ENCODE measurements at regions not wholly inside any gene's neighbourhood (a gene's known extent, or its start where the extent isn't known, plus 50 kb on each side); places are given as distances from the start of the nearest gene placed in this dataset.
"Not testable (repeated sequence)": the region's sequence is repeated elsewhere in the genome, so short reads cannot be mapped to it uniquely, and the experiment has no call there.

- H3K9me3 ChIP-seq = no peaks in the 10 kb centered on the region
- no peaks in the 10 kb centered on the region for H3K4me1 ChIP-seq
- no peaks in the 10 kb centered on the region for H3K27me3 ChIP-seq
- DNase-seq (no peak), FAIRE-seq (no peak), ATAC-seq (no peak)
- no peak overlapping the region for H3K4me3 ChIP-seq
- WGBS, 2 donors = 75 to 81% methylated on average over 8 of the region's 8 CpGs
- intact Hi-C loops (cut with DNase I) = no loop called here
- H3K27ac ChIP-seq = no peak overlapping the region
- no peaks in the 10 kb centered on the region for H3K36me3 ChIP-seq
- no peak for TF ChIP-seq CTCF (IDR thresholded peaks at IDR 0.05)
Measured at GRCh38 chr2:230619491-230619890, 93.2 kb upstream of the CAB39 start.

GRCh38 chr2:230625220-230625619, 87.4 kb upstream of the CAB39 start:
- DNase-seq; intact Hi-C loops (cut with DNase I); H3K9me3 ChIP-seq; FAIRE-seq; ATAC-seq; H3K27me3 ChIP-seq; H3K27ac ChIP-seq; H3K4me3 ChIP-seq; H3K36me3 ChIP-seq; H3K4me1 ChIP-seq: not testable (repeated sequence)
- 63 to 77% methylated on average over 4 of the region's 4 CpGs for WGBS, 2 donors

GRCh38 chr2:230627091-230627490, 85.6 kb upstream of the CAB39 start:
- H3K4me1 ChIP-seq; H3K36me3 ChIP-seq; H3K27ac ChIP-seq; ATAC-seq; FAIRE-seq; H3K4me3 ChIP-seq; H3K27me3 ChIP-seq; DNase-seq; H3K9me3 ChIP-seq; intact Hi-C loops (cut with DNase I): not testable (repeated sequence)
- 90 to 94% methylated on average over 4 of the region's 4 CpGs for WGBS, 2 donors

DNA sequence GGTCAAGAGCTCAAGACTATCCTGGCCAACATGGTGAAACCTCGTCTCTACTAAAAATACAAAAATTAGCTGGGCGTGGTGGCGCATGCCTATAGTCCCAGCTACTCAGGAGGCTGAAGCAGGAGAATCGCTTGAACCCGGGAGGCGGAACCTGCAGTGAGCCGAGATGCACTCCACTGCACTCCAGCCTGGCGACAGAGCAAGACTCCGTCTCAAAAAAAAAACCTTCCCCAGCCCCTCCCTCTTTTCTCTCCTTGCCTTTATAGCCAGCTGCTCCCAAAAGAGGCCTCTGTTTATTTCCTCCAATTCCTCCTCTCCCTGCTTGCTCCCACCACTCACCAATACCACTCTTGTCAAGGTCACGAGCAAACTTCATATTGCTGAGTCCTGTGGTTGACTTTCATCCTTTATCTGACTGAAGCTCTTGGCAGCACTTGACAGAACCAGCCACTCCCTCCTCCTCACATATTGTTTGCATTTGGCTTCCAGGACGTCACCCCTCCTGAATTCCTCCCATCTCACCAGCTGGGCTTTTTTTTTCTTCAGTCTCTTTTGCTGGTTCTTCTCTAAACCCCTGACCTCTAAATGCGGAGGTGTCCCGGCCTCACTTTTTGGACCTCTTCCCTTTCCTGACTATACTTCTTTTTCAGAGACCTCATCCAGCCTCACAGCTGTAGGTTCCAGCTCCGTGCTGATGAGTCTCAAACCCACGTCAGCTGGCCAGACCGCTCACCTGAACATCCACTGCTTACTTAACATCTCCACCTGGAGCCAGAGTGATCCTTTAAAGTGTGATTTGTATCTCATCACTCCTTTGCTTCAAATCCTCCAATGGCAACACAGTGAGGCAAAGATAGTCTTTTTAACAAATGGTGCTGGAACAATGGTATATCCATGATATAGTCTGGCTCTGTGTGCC, 84.6 kb upstream of the CAB39 start:
- H3K27ac ChIP-seq = no peak overlapping the region
- DNase-seq (peak in 1 of 6 donors; percentile 29), FAIRE-seq (no peak), ATAC-seq (peak in 3 of 4 donors; percentile 59 to 95 (median 71))
- no peaks in the 10 kb centered on the region for H3K36me3 ChIP-seq
- H3K9me3 ChIP-seq = no peaks in the 10 kb centered on the region
- WGBS, 2 donors = 47 to 60% methylated on average over 16 of the region's 16 CpGs
- H3K27me3 ChIP-seq = no peaks in the 10 kb centered on the region
- intact Hi-C loops (cut with DNase I) = no loop called here
- TF ChIP-seq CTCF (IDR thresholded peaks at IDR 0.05) = no peak
- H3K4me3 ChIP-seq = no peak overlapping the region
- no peaks in the 10 kb centered on the region for H3K4me1 ChIP-seq

DNA sequence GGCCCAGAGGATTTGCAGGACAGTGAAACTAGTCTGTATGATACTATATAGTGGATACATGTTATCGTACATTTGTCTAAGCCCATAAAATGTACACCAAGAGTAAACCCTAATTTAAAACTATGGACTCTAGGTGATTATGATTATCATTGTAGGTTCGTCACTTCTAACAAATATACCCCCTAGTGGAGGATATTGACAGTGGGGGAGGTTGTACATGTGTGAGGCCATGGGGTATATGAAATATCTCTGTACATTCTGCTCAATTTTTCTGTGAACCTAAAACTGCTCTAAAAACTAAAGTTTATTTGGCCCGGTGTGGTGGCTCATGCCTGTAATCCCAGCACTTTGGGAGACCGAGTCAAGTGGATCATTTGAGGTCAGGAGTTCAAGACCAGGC, 81.2 kb upstream of the CAB39 start:
- intact Hi-C loops (cut with DNase I) = no loop called here
- 89 to 91% methylated on average over 4 of the region's 4 CpGs for WGBS, 2 donors
- Histone ChIP-seq H3K27ac (no peak overlapping the region), H3K9me3 (no peaks in the 10 kb centered on the region), H3K4me1 (no peaks in the 10 kb centered on the region), H3K36me3 (no peaks in the 10 kb centered on the region), H3K4me3 (no peak overlapping the region), H3K27me3 (no peaks in the 10 kb centered on the region)
- TF ChIP-seq CTCF (IDR thresholded peaks at IDR 0.05) = no peak
- FAIRE-seq = no peak
- DNase-seq = no peak
- no peak for ATAC-seq

- ATAC-seq (no peak), FAIRE-seq (no peak), DNase-seq (no peak)
- no peak for TF ChIP-seq CTCF (IDR thresholded peaks at IDR 0.05)
- no peaks in the 10 kb centered on the region for H3K9me3 ChIP-seq
- no peak overlapping the region for H3K4me3 ChIP-seq
- no peaks in the 10 kb centered on the region for H3K36me3 ChIP-seq
- 85 to 94% methylated on average over 1 of the region's 1 CpG for WGBS, 2 donors
- H3K4me1 ChIP-seq = no peaks in the 10 kb centered on the region
- no peak overlapping the region for H3K27ac ChIP-seq
- intact Hi-C loops (cut with DNase I) = no loop called here
- H3K27me3 ChIP-seq = no peaks in the 10 kb centered on the region
Measured at GRCh38 chr2:230634146-230634545, 78.5 kb upstream of the CAB39 start.

DNA sequence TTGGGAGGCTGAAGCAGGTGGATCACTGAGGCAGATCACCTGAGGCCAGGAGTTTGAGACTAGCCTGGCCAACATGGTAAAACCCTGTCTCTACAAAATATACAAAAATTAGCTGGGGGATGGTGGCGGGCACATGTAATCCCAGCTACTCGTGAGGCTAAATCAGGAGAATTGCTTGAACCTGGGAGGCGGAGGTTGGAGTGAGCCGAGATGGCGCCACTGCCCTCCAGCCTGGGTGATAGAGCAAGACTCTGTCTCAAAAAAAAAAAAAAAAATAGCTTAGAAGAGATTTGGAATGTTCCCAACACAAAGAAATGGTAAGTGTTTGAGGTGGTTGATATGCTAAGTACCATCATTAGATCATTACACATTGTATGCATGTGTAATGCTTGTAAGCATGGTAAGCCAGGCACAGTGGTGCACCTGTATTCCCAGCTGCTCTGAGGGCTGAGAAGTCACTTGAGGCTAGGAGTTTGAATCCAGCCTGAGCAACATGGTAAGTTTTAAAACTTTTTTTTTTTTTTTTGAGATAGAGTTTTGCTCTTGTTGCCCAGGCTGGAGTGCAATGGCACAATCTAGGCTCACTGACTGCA, 77.8 kb upstream of the CAB39 start:
- intact Hi-C loops (cut with DNase I); H3K4me3 ChIP-seq; H3K27me3 ChIP-seq; FAIRE-seq; ATAC-seq; H3K4me1 ChIP-seq; H3K36me3 ChIP-seq; H3K9me3 ChIP-seq; H3K27ac ChIP-seq; DNase-seq: not testable (repeated sequence)
- WGBS, 2 donors = 95 to 97% methylated on average over 5 of the region's 5 CpGs

Data from pancreas (tissue), 10 donors.